Left ventricle myocardium inferior (tissue), 1 donor: ENCODE measurements at regions not wholly inside any gene's neighbourhood (a gene's known extent, or its start where the extent isn't known, plus 50 kb on each side); places are given as distances from the start of the nearest gene placed in this dataset.
"Not testable (repeated sequence)": the region's sequence is repeated elsewhere in the genome, so short reads cannot be mapped to it uniquely, and the experiment has no call there.

ENCODE experiments used
- DNase-seq: peaks from one replicate; pipeline ENCODE4 v3.0.0-alpha.2; 2020
- H3K27ac ChIP-seq: fragments of 200-600 bp; replicated peaks from 2 replicates; pipeline ENCODE4 v1.8.0; 2021
- H3K27me3 ChIP-seq: fragments of 200-600 bp; 2 replicates; pipeline ENCODE4 v1.8.0; 2021; ENCODE audit warnings: low read depth
- H3K36me3 ChIP-seq: fragments of 200-600 bp; 2 replicates; pipeline ENCODE4 v1.8.0; 2021
- H3K4me1 ChIP-seq: fragments of 200-600 bp; 2 replicates; pipeline ENCODE4 v1.8.0; 2021
- H3K4me3 ChIP-seq: fragments of 200-600 bp; 2 replicates; pipeline ENCODE4 v1.8.0; 2021; ENCODE audit warnings: mild to moderate bottlenecking, moderate library complexity
- H3K9me3 ChIP-seq: fragments of 200-600 bp; replicated peaks from 2 replicates; pipeline ENCODE4 v1.8.0; 2021
- intact Hi-C: fragments of 100-400 bp; cut with micrococcal nuclease; formaldehyde crosslinking; loops from one replicate; pipeline ENCODE4 v1.11.0; 2022
- TF ChIP-seq, protein P1 (sequence below): fragments of 200-600 bp; IDR thresholded peaks from 2 replicates; pipeline ENCODE4 v1.8.0; 2021; ENCODE audit warnings: antibody characterized with exemption, mild to moderate bottlenecking, borderline replicate concordance
- donor health status: DM: no; HTN: yes; CAD: no; lungs with severe emphysema.

DNA sequence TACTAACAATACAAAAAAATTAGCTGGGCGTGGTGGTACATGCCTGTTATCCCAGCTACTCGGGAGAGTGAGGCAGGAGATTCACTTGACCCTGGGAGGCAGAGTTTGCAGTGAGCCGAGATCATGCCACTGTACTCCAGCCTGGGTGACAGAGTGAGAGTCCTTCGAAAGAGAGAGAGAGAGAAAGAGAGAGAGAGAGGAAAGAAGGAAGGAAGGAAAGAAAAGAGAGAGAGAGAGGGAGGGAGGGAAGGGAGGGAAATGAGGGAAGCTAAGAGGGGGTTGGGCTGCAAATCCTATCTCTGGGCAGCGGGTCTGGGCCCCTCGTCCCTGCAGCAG is 59.9 kb upstream of the TFRC start:
- H3K4me1 ChIP-seq = no peaks in the 10 kb centered on the region
- DNase-seq = no peak
- TF ChIP-seq, protein P1, sequence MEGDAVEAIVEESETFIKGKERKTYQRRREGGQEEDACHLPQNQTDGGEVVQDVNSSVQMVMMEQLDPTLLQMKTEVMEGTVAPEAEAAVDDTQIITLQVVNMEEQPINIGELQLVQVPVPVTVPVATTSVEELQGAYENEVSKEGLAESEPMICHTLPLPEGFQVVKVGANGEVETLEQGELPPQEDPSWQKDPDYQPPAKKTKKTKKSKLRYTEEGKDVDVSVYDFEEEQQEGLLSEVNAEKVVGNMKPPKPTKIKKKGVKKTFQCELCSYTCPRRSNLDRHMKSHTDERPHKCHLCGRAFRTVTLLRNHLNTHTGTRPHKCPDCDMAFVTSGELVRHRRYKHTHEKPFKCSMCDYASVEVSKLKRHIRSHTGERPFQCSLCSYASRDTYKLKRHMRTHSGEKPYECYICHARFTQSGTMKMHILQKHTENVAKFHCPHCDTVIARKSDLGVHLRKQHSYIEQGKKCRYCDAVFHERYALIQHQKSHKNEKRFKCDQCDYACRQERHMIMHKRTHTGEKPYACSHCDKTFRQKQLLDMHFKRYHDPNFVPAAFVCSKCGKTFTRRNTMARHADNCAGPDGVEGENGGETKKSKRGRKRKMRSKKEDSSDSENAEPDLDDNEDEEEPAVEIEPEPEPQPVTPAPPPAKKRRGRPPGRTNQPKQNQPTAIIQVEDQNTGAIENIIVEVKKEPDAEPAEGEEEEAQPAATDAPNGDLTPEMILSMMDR = no peak
- intact Hi-C loops = no loop called here
- H3K9me3 ChIP-seq = no peaks in the 10 kb centered on the region
- peaks cover 12% of the 10 kb centered on the region for H3K27me3 ChIP-seq
- no peak overlapping the region for H3K27ac ChIP-seq
- H3K4me3 ChIP-seq = no peak overlapping the region
- H3K36me3 ChIP-seq = no peaks in the 10 kb centered on the region

- TF ChIP-seq, protein P1 = no peak
- H3K36me3 ChIP-seq = no peaks in the 10 kb centered on the region
- peaks cover 12% of the 10 kb centered on the region for H3K27me3 ChIP-seq
- no peak for DNase-seq
- no peak overlapping the region for H3K4me3 ChIP-seq
- H3K27ac ChIP-seq = no peak overlapping the region
- no peaks in the 10 kb centered on the region for H3K9me3 ChIP-seq
- intact Hi-C loops = no loop called here
- H3K4me1 ChIP-seq = no peaks in the 10 kb centered on the region
Measured at GRCh38 chr3:196141052-196141865, 59.4 kb upstream of the TFRC start.

DNA sequence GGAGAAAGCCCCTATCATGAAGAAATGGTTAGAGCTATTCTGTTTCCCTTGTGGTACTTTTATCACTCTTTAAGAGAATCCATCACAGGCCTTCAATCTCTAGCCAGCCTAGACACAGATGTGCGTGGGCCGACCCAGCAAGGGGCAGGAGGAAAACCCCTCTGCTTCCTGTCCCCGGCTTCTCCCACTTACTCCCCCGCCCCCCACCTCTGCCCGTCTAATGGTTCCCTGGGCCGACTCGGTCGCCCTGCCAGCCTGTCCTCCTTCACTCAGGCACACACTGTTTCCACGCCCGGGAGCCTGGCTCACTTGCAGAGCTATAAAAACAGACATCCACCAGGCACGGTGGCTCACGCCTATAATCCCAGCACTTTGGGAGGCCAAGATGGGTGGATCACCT is 58.3 kb upstream of the TFRC start:
- H3K27ac ChIP-seq = no peak overlapping the region

GRCh38 chr3:196139281-196139680 is 57.4 kb upstream of the TFRC start:
- Histone ChIP-seq H3K4me1 (no peaks in the 10 kb centered on the region), H3K9me3 (no peaks in the 10 kb centered on the region), H3K36me3 (no peaks in the 10 kb centered on the region), H3K27me3 (peaks cover 12% of the 10 kb centered on the region), H3K27ac (no peak overlapping the region), H3K4me3 (no peak overlapping the region)
- intact Hi-C loops = no loop called here
- TF ChIP-seq, protein P1 = no peak
- no peak for DNase-seq

More for the DNA sequence above, 58.3 kb upstream of the TFRC start:
- intact Hi-C loops = no loop called here
- H3K4me1 ChIP-seq = no peaks in the 10 kb centered on the region
- peaks cover 12% of the 10 kb centered on the region for H3K27me3 ChIP-seq
- no peak overlapping the region for H3K4me3 ChIP-seq
- H3K36me3 ChIP-seq = no peaks in the 10 kb centered on the region
- TF ChIP-seq, protein P1 = no peak
- no peaks in the 10 kb centered on the region for H3K9me3 ChIP-seq
- DNase-seq = no peak

GRCh38 chr3:196138482-196139254 is 56.8 kb upstream of the TFRC start:
- DNase-seq = no peak
- intact Hi-C loops = no loop called here

DNA sequence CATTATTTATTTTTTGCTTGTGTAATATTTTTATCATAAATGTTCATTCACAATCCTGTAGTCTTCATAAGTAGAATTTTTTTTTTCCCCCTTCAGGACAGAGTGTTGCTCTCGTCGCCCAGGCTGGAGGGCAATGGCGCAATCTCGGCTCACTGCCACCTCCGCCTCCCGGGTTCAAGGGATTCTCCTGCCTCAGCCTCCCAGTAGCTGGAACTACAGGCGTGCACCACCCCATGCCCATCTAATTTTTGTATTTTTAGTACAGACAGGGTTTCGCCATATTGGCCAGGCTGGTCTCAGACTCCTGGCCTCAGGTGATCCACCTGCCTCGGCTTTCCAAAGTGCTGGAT is 54.7 kb upstream of the TFRC start:
- H3K27ac ChIP-seq, DNase-seq, intact Hi-C loops, H3K36me3 ChIP-seq, H3K4me3 ChIP-seq, H3K4me1 ChIP-seq, H3K27me3 ChIP-seq, H3K9me3 ChIP-seq: not testable (repeated sequence)

More at GRCh38 chr3:196138482-196139254, 56.8 kb upstream of the TFRC start:
- Histone ChIP-seq H3K27me3 (peaks cover 12% of the 10 kb centered on the region), H3K9me3 (no peaks in the 10 kb centered on the region), H3K4me3 (no peak overlapping the region), H3K36me3 (no peaks in the 10 kb centered on the region), H3K4me1 (no peaks in the 10 kb centered on the region), H3K27ac (no peak overlapping the region)
- TF ChIP-seq, protein P1 = no peak
